SK-N-SH treated with all-trans-retinoic acid at 6 μM for 48 hours (cell line): ENCODE measurements at regions not wholly inside any gene's neighbourhood (a gene's known extent, or its start where the extent isn't known, plus 50 kb on each side); places are given as distances from the start of the nearest gene placed in this dataset.

Experiments
- ATAC-seq: fragments of 200-7000 bp; cut with Tn5 transposase; 3 replicates; pipeline ENCODE4 v1.9.1; 2020; ENCODE audit warnings: mild to moderate bottlenecking, moderate library complexity
- ARNTL ChIP-seq: fragments of 450-650 bp; formaldehyde crosslinking; IDR thresholded peaks from 2 replicates; pipeline ENCODE4 v1.5.0; 2020; ENCODE audit warnings: low read depth, mild to moderate bottlenecking, moderate library complexity, borderline replicate concordance
- BACH2 ChIP-seq: fragments of 250-450 bp; sonication (Bioruptor Pico); IDR thresholded peaks from 2 replicates; pipeline ENCODE4 v1.9.0; 2021; ENCODE audit warnings: mild to moderate bottlenecking, borderline replicate concordance
- CREB5 ChIP-seq: fragments of 250-450 bp; sonication (Bioruptor Pico); IDR thresholded peaks from 2 replicates; pipeline ENCODE4 v1.5.1; 2020; ENCODE audit warnings: low read depth, mild to moderate bottlenecking, moderate library complexity
- CSDC2 ChIP-seq: fragments of 250-450 bp; sonication (Bioruptor Pico); IDR thresholded peaks from 2 replicates; pipeline ENCODE4 v1.5.0; 2020; ENCODE audit warnings: mild to moderate bottlenecking, moderate library complexity
- CSRNP3 ChIP-seq: fragments of 250-450 bp; sonication (Bioruptor Pico); IDR thresholded peaks from 2 replicates; pipeline ENCODE4 v1.5.1; 2021; ENCODE audit warnings: mild to moderate bottlenecking, moderate library complexity
- ESRRG ChIP-seq: fragments of 250-450 bp; sonication (Bioruptor Pico); IDR thresholded peaks from 2 replicates; pipeline ENCODE4 v1.6.1; 2021; ENCODE audit warnings: mild to moderate bottlenecking
- GLIS3 ChIP-seq: fragments of 250-450 bp; sonication (Bioruptor Pico); IDR thresholded peaks from 2 replicates; pipeline ENCODE4 v1.5.0; 2020; ENCODE audit warnings: mild to moderate bottlenecking, moderate library complexity
- ISL1 ChIP-seq: fragments of 250-450 bp; sonication (Bioruptor Pico); IDR thresholded peaks from 2 replicates; pipeline ENCODE4 v2.1.2; 2022; ENCODE audit warnings: mild to moderate bottlenecking, moderate library complexity
- OSR1 ChIP-seq: fragments of 250-450 bp; sonication (Bioruptor Pico); IDR thresholded peaks from 2 replicates; pipeline ENCODE4 v1.8.0; 2022; ENCODE audit warnings: moderate library complexity, mild to moderate bottlenecking, inconsistent platforms
- PATZ1 ChIP-seq: fragments of 250-450 bp; sonication (Bioruptor Pico); IDR thresholded peaks from 2 replicates; pipeline ENCODE4 v1.8.0; 2020; ENCODE audit warnings: mild to moderate bottlenecking, moderate library complexity, borderline replicate concordance
- POU6F1 ChIP-seq: fragments of 250-450 bp; sonication (Bioruptor Pico); IDR thresholded peaks from 2 replicates; pipeline ENCODE4 v1.8.0; 2021; ENCODE audit warnings: low read depth, mild to moderate bottlenecking, moderate library complexity, borderline replicate concordance
- PPARA ChIP-seq: fragments of 250-450 bp; sonication (Bioruptor Pico); IDR thresholded peaks from 2 replicates; pipeline ENCODE4 v1.5.0; 2020; ENCODE audit warnings: mild to moderate bottlenecking, borderline replicate concordance
- RARB ChIP-seq: fragments of 250-450 bp; sonication (Bioruptor Pico); IDR thresholded peaks from 2 replicates; pipeline ENCODE4 v1.8.0; 2021; ENCODE audit warnings: mild to moderate bottlenecking, moderate library complexity
- SNAI2 ChIP-seq: fragments of 250-450 bp; sonication (Bioruptor Pico); IDR thresholded peaks from 2 replicates; pipeline ENCODE4 v1.5.0; 2020; ENCODE audit warnings: mild to moderate bottlenecking, moderate library complexity
- TCF4 ChIP-seq: fragments of 250-450 bp; sonication (Bioruptor Pico); IDR thresholded peaks from 2 replicates; pipeline ENCODE4 v1.8.0; 2021; ENCODE audit warnings: mild to moderate bottlenecking, moderate library complexity, borderline replicate concordance
- TOX ChIP-seq: fragments of 250-450 bp; sonication (Bioruptor Pico); IDR thresholded peaks from 2 replicates; pipeline ENCODE4 v1.8.0; 2021; ENCODE audit warnings: mild to moderate bottlenecking, moderate library complexity, borderline replicate concordance
- ZC3H10 ChIP-seq: fragments of 250-450 bp; sonication (Bioruptor Pico); IDR thresholded peaks from 2 replicates; pipeline ENCODE4 v1.5.1; 2021; ENCODE audit warnings: mild to moderate bottlenecking, moderate library complexity
- ZFP3 ChIP-seq: fragments of 250-450 bp; sonication (Bioruptor Pico); IDR thresholded peaks from 2 replicates; pipeline ENCODE4 v1.5.0; 2020; ENCODE audit warnings: mild to moderate bottlenecking, moderate library complexity
- ZFP30 ChIP-seq: fragments of 450-650 bp; formaldehyde crosslinking; IDR thresholded peaks from 2 replicates; pipeline ENCODE4 v1.5.0; 2022; ENCODE audit warnings: mild to moderate bottlenecking, moderate library complexity
- ZNF565 ChIP-seq: fragments of 450-650 bp; formaldehyde crosslinking; conservative IDR thresholded peaks from 2 replicates; pipeline ENCODE4 v1.5.0; 2020; ENCODE audit warnings: low read depth, mild to moderate bottlenecking, moderate library complexity
- ZNF70 ChIP-seq: fragments of 450-650 bp; formaldehyde crosslinking; IDR thresholded peaks from 2 replicates; pipeline ENCODE4 v1.5.0; 2020; ENCODE audit warnings: mild to moderate bottlenecking, moderate library complexity
- ZNF8 ChIP-seq: fragments of 450-650 bp; formaldehyde crosslinking; IDR thresholded peaks from 2 replicates; pipeline ENCODE4 v1.5.0; 2020; ENCODE audit warnings: mild to moderate bottlenecking, moderate library complexity

- ATAC-seq, result no peak
- TF ChIP-seq POU6F1 (CRISPR knock-in tag), result no peak
Observed at GRCh38 chr10:89879121-89879520, 177.7 kb downstream of the KIF20B start.

GRCh38 chr10:89887406-89887805 lies 186.0 kb downstream of the KIF20B start:
- ATAC-seq, result no peak

GRCh38 chr10:89887830-89888229 lies 186.4 kb downstream of the KIF20B start:
- TF ChIP-seq ZNF70, result no peak
- TF ChIP-seq ZFP3 (CRISPR knock-in tag), result no peak
- no peak for TF ChIP-seq ZFP30 (CRISPR knock-in tag)
- no peak for TF ChIP-seq ESRRG
- no peak for TF ChIP-seq OSR1 (CRISPR knock-in tag)
- no peak for TF ChIP-seq ARNTL (CRISPR knock-in tag)
- TF ChIP-seq CREB5, result no peak
- TF ChIP-seq ZNF565, result no peak
- peak; percentile 65; the same call in 2 of the 3 replicates for ATAC-seq

More at GRCh38 chr10:89887406-89887805, 186.0 kb downstream of the KIF20B start:
- TF ChIP-seq ZNF565 (no peak), ZC3H10 (CRISPR knock-in tag) (no peak)

- ATAC-seq, result no peak
- no peak for TF ChIP-seq ZNF565
- TF ChIP-seq RARB (CRISPR knock-in tag), result no peak
- no peak for TF ChIP-seq ZC3H10 (CRISPR knock-in tag)
- no peak for TF ChIP-seq ARNTL (CRISPR knock-in tag)
- TF ChIP-seq ZNF70, result no peak
- no peak for TF ChIP-seq ZFP3 (CRISPR knock-in tag)
- TF ChIP-seq TCF4 (CRISPR knock-in tag), result no peak
- TF ChIP-seq ZFP30 (CRISPR knock-in tag), result no peak
- no peak for TF ChIP-seq PATZ1 (CRISPR knock-in tag)
- no peak for TF ChIP-seq PPARA (CRISPR knock-in tag)
- TF ChIP-seq GLIS3 (CRISPR knock-in tag), result no peak
- TF ChIP-seq OSR1 (CRISPR knock-in tag), result no peak
- TF ChIP-seq CREB5, result no peak
- TF ChIP-seq TOX (CRISPR knock-in tag), result no peak
- no peak for TF ChIP-seq CSDC2 (CRISPR knock-in tag)
- TF ChIP-seq CSRNP3 (CRISPR knock-in tag), result no peak
- TF ChIP-seq, all 23 proteins: peak for 0
Observed at GRCh38 chr10:89888321-89889070, 187.1 kb downstream of the KIF20B start.

GRCh38 chr10:89889606-89890005 lies 188.2 kb downstream of the KIF20B start:
- ATAC-seq, result no peak
- TF ChIP-seq CSRNP3 (CRISPR knock-in tag) (no peak), ISL1 (CRISPR knock-in tag) (no peak), ZNF70 (no peak), ZNF8 (CRISPR knock-in tag) (no peak), ESRRG (no peak), ZC3H10 (CRISPR knock-in tag) (no peak), SNAI2 (CRISPR knock-in tag) (no peak), OSR1 (CRISPR knock-in tag) (no peak), TCF4 (CRISPR knock-in tag) (no peak), ZFP3 (CRISPR knock-in tag) (no peak), RARB (CRISPR knock-in tag) (no peak), ZFP30 (CRISPR knock-in tag) (no peak), CREB5 (no peak), BACH2 (CRISPR knock-in tag) (no peak), CSDC2 (CRISPR knock-in tag) (no peak), PPARA (CRISPR knock-in tag) (no peak), TOX (CRISPR knock-in tag) (no peak)
